BE2C (cell line): ENCODE measurements at regions not wholly inside any gene's neighbourhood (a gene's known extent, or its start where the extent isn't known, plus 50 kb on each side); places are given as distances from the start of the nearest gene placed in this dataset.

ENCODE experiments used
- DNase-seq: peaks from one replicate; pipeline ENCODE4 v3.0.0-alpha.2; 2020
- H3K27me3 ChIP-seq: fragments of 250-450 bp; sonication (Bioruptor Pico); 2 replicates; pipeline ENCODE4 v1.5.1; 2020; ENCODE audit warnings: mild to moderate bottlenecking
- H3K36me3 ChIP-seq: fragments of 250-450 bp; sonication (Bioruptor Pico); 2 replicates; pipeline ENCODE4 v1.5.1; 2020; ENCODE audit warnings: mild to moderate bottlenecking
- H3K4me1 ChIP-seq: fragments of 250-450 bp; sonication (Bioruptor Pico); 2 replicates; pipeline ENCODE4 v1.5.1; 2020
- H3K4me3 ChIP-seq: 2 replicates; pipeline ENCODE4 v1.5.1; 2011; ENCODE audit warnings: low read depth, low read length
- H3K9me3 ChIP-seq: fragments of 250-450 bp; sonication (Bioruptor Pico); 2 replicates; pipeline ENCODE4 v1.5.1; 2020
- CTCF ChIP-seq: IDR thresholded peaks from 2 replicates; pipeline ENCODE4 v1.5.1; 2012; ENCODE audit warnings: mild to moderate bottlenecking, low read depth, low read length

GRCh38 chr3:117893638-117894037 lies 1141.0 kb downstream of the IGSF11 start:
- Histone ChIP-seq H3K27me3 (no peaks in the 10 kb centered on the region), H3K4me3 (no peak overlapping the region), H3K36me3 (peaks cover 6% of the 10 kb centered on the region; the same call in 1 of the 2 replicates), H3K4me1 (peaks cover 3% of the 10 kb centered on the region), H3K9me3 (peaks cover 4% of the 10 kb centered on the region)
- no peak for TF ChIP-seq CTCF
- no peak for DNase-seq

GRCh38 chr3:117898722-117899522 lies 1135.7 kb downstream of the IGSF11 start:
- no peak for DNase-seq
- H3K36me3 ChIP-seq = peaks cover 6% of the 10 kb centered on the region; the same call in 1 of the 2 replicates
- peaks cover 4% of the 10 kb centered on the region for H3K9me3 ChIP-seq
- H3K27me3 ChIP-seq = no peaks in the 10 kb centered on the region
- H3K4me1 ChIP-seq = no peaks in the 10 kb centered on the region; the same call in none of the 2 replicates
- no peak overlapping the region for H3K4me3 ChIP-seq
- TF ChIP-seq CTCF = peak; percentile 61

GRCh38 chr3:117903226-117903625 lies 1131.4 kb downstream of the IGSF11 start:
- peak; percentile 24 for DNase-seq
- no peak overlapping the region for H3K4me3 ChIP-seq
- H3K36me3 ChIP-seq = 0 out of 2 replicates have a peak, but pooled peaks cover 3% of the 10 kb centered on the region
- TF ChIP-seq CTCF = no peak
- H3K4me1 ChIP-seq = peaks cover 13% of the 10 kb centered on the region
- H3K27me3 ChIP-seq = no peaks in the 10 kb centered on the region
- no peaks in the 10 kb centered on the region; the same call in 1 of the 2 replicates for H3K9me3 ChIP-seq

GRCh38 chr3:117910820-117911521 lies 1123.7 kb downstream of the IGSF11 start:
- Histone ChIP-seq H3K27me3 (no peaks in the 10 kb centered on the region), H3K36me3 (no peaks in the 10 kb centered on the region; the same call in 1 of the 2 replicates), H3K4me1 (peaks cover 50% of the 10 kb centered on the region), H3K9me3 (no peaks in the 10 kb centered on the region), H3K4me3 (peak overlapping the region; percentile 12)
- peak; percentile 95 for DNase-seq
- TF ChIP-seq CTCF = no peak

- TF ChIP-seq CTCF = no peak
- peaks cover 55% of the 10 kb centered on the region for H3K4me1 ChIP-seq
Observed at GRCh38 chr3:117912352-117912751, 1122.3 kb downstream of the IGSF11 start.

More at GRCh38 chr3:117912352-117912751, 1122.3 kb downstream of the IGSF11 start:
- Histone ChIP-seq H3K4me3 (no peak overlapping the region), H3K36me3 (no peaks in the 10 kb centered on the region; the same call in 1 of the 2 replicates), H3K9me3 (no peaks in the 10 kb centered on the region), H3K27me3 (no peaks in the 10 kb centered on the region)
- no peak for DNase-seq
